ENCODE measurements at regions not wholly inside any gene's neighbourhood (a gene's known extent, or its start where the extent isn't known, plus 50 kb on each side); places are given as distances from the start of the nearest gene placed in this dataset.

- 92 to 95% methylated on average over 9 to 10 of the region's 10 CpGs for WGBS, 2 donors
- Histone ChIP-seq H3K27me3 (no peaks in the 10 kb centered on the region), H3K9me3 (no peaks in the 10 kb centered on the region), H3K4me1 (no peaks in the 10 kb centered on the region), H3K27ac (no peak overlapping the region), H3K36me3 (no peaks in the 10 kb centered on the region), H3K4me3 (no peak overlapping the region)
- ATAC-seq (ENCODE audit: low FRiP score in 2 of 2) (no peak), DNase-seq (no peak)
- TF ChIP-seq CTCF (IDR thresholded peaks at IDR 0.05) (no peak), POLR2A (IDR thresholded peaks at IDR 0.05) (no peak), POLR2AphosphoS5 (IDR thresholded peaks at IDR 0.05) (no peak), EP300 (IDR thresholded peaks at IDR 0.05) (no peak)
These were observed 271.2 kb downstream of the GLI2 start for GRCh38 chr2:121006743-121007489.

GRCh38 chr2:121007490-121007853 is 271.8 kb downstream of the GLI2 start:
- Histone ChIP-seq H3K4me1 (no peaks in the 10 kb centered on the region), H3K9me3 (no peaks in the 10 kb centered on the region), H3K27me3 (no peaks in the 10 kb centered on the region), H3K36me3 (no peaks in the 10 kb centered on the region), H3K27ac (no peak overlapping the region), H3K4me3 (no peak overlapping the region)
- WGBS, 2 donors, result 88 to 94% methylated on average over 2 of the region's 2 CpGs
- DNase-seq (no peak), ATAC-seq (ENCODE audit: low FRiP score in 2 of 2) (no peak)
- no peak for TF ChIP-seq CTCF (IDR thresholded peaks at IDR 0.05)
- TF ChIP-seq POLR2A (IDR thresholded peaks at IDR 0.05), result no peak
- no peak for TF ChIP-seq EP300 (IDR thresholded peaks at IDR 0.05)

GRCh38 chr2:121008975-121009374 is 273.3 kb downstream of the GLI2 start:
- ATAC-seq (ENCODE audit: low FRiP score in 2 of 2) (no peak), DNase-seq (no peak)
- WGBS, 2 donors, result 75 to 76% methylated on average over 5 of the region's 5 CpGs
- Histone ChIP-seq H3K4me1 (no peaks in the 10 kb centered on the region), H3K27ac (no peak overlapping the region), H3K36me3 (no peaks in the 10 kb centered on the region), H3K4me3 (no peak overlapping the region), H3K9me3 (no peaks in the 10 kb centered on the region), H3K27me3 (no peaks in the 10 kb centered on the region)
- TF ChIP-seq POLR2A (IDR thresholded peaks at IDR 0.05), result no peak
- TF ChIP-seq POLR2AphosphoS5 (IDR thresholded peaks at IDR 0.05), result no peak
- no peak for TF ChIP-seq EP300 (IDR thresholded peaks at IDR 0.05)
- TF ChIP-seq CTCF (IDR thresholded peaks at IDR 0.05), result no peak

GRCh38 chr2:121010998-121011397 is 274.0 kb downstream of the TFCP2L1 start:
- Histone ChIP-seq H3K36me3 (no peaks in the 10 kb centered on the region), H3K4me3 (no peak overlapping the region), H3K4me1 (no peaks in the 10 kb centered on the region), H3K9me3 (no peaks in the 10 kb centered on the region), H3K27ac (no peak overlapping the region), H3K27me3 (no peaks in the 10 kb centered on the region)
- TF ChIP-seq POLR2A (IDR thresholded peaks at IDR 0.05) (no peak), EP300 (IDR thresholded peaks at IDR 0.05) (no peak), CTCF (IDR thresholded peaks at IDR 0.05) (no peak), POLR2AphosphoS5 (IDR thresholded peaks at IDR 0.05) (no peak)
- DNase-seq, result no peak
- no peak for ATAC-seq (ENCODE audit: low FRiP score in 2 of 2)

- TF ChIP-seq EP300 (IDR thresholded peaks at IDR 0.05) (no peak), POLR2AphosphoS5 (IDR thresholded peaks at IDR 0.05) (no peak), POLR2A (IDR thresholded peaks at IDR 0.05) (no peak), CTCF (IDR thresholded peaks at IDR 0.05) (no peak)
- Histone ChIP-seq H3K4me3 (no peak overlapping the region), H3K9me3 (no peaks in the 10 kb centered on the region), H3K4me1 (no peaks in the 10 kb centered on the region), H3K27me3 (no peaks in the 10 kb centered on the region), H3K27ac (no peak overlapping the region), H3K36me3 (no peaks in the 10 kb centered on the region)
- DNase-seq (no peak), ATAC-seq (ENCODE audit: low FRiP score in 2 of 2) (no peak)
- 92 to 93% methylated on average over 3 of the region's 3 CpGs for WGBS, 2 donors
These were observed 270.1 kb downstream of the TFCP2L1 start for GRCh38 chr2:121014876-121015275.

Measured in upper lobe of left lung (tissue), 6 donors.